RWPE2 (cell line): ENCODE measurements at regions not wholly inside any gene's neighbourhood (a gene's known extent, or its start where the extent isn't known, plus 50 kb on each side); places are given as distances from the start of the nearest gene placed in this dataset.

Experiments used
- ATAC-seq: fragments of 200-7000 bp; cut with Tn5 transposase; 3 replicates; pipeline ENCODE4 v1.9.1; 2021; ENCODE audit warnings: low read depth
- DNase-seq: peaks from one replicate; pipeline ENCODE4 v3.0.0-alpha.2; 2020; ENCODE audit warnings: low spot score
- H3K27ac ChIP-seq: fragments of 450-650 bp; 2 replicates; pipeline ENCODE4 v1.5.1; 2017; ENCODE audit warnings: mild to moderate bottlenecking; ENCODE audit not compliant: poor library complexity, severe bottlenecking
- H3K27me3 ChIP-seq: fragments of 250-450 bp; sonication (Bioruptor Pico); 2 replicates; pipeline ENCODE4 v1.5.1; 2021; ENCODE audit warnings: mild to moderate bottlenecking, moderate library complexity; ENCODE audit not compliant: insufficient read depth, poor library complexity, severe bottlenecking
- H3K36me3 ChIP-seq: fragments of 250-450 bp; sonication (Bioruptor Pico); 2 replicates; pipeline ENCODE4 v1.5.1; 2020; ENCODE audit warnings: low read depth, mild to moderate bottlenecking, moderate library complexity
- H3K4me1 ChIP-seq: fragments of 250-450 bp; sonication (Bioruptor Pico); 2 replicates; pipeline ENCODE4 v1.5.1; 2021; ENCODE audit warnings: mild to moderate bottlenecking, moderate library complexity; ENCODE audit not compliant: insufficient read depth, poor library complexity, severe bottlenecking
- H3K4me3 ChIP-seq: fragments of 250-450 bp; sonication (Bioruptor Pico); 2 replicates; pipeline ENCODE4 v1.5.1; 2021; ENCODE audit warnings: mild to moderate bottlenecking, moderate library complexity; ENCODE audit not compliant: severe bottlenecking
- H3K9me3 ChIP-seq: fragments of 250-450 bp; sonication (Bioruptor Pico); 2 replicates; pipeline ENCODE4 v1.5.1; 2021; ENCODE audit warnings: mild to moderate bottlenecking, moderate library complexity; ENCODE audit not compliant: severe bottlenecking
- CTCF ChIP-seq: fragments of 450-650 bp; IDR thresholded peaks from one replicate; pipeline ENCODE4 v1.5.1; 2017; ENCODE audit warnings: mild to moderate bottlenecking, moderate library complexity; ENCODE audit not compliant: poor library complexity, severe bottlenecking

GRCh38 chr12:33639975-33640374 lies 200.4 kb upstream of the SYT10 start:
- Histone ChIP-seq H3K36me3 (no peaks in the 10 kb centered on the region), H3K4me3 (no peak overlapping the region), H3K4me1 (no peaks in the 10 kb centered on the region), H3K27me3 (peaks cover 2% of the 10 kb centered on the region), H3K27ac (no peak overlapping the region), H3K9me3 (no peaks in the 10 kb centered on the region)
- TF ChIP-seq CTCF: no peak
- no peak for ATAC-seq
- DNase-seq: no peak

- Histone ChIP-seq H3K27ac (no peak overlapping the region), H3K4me1 (no peaks in the 10 kb centered on the region), H3K36me3 (no peaks in the 10 kb centered on the region), H3K27me3 (peaks cover 1% of the 10 kb centered on the region), H3K9me3 (no peaks in the 10 kb centered on the region), H3K4me3 (no peak overlapping the region)
- DNase-seq (no peak), ATAC-seq (no peak)
- no peak for TF ChIP-seq CTCF
These were observed 210.4 kb upstream of the SYT10 start for GRCh38 chr12:33649992-33650391.

- no peak for DNase-seq
These were observed 211.2 kb upstream of the SYT10 start for GRCh38 chr12:33650832-33651231.

GRCh38 chr12:33653362-33653761 lies 213.7 kb upstream of the SYT10 start:
- ATAC-seq (no peak), DNase-seq (no peak)
- Histone ChIP-seq H3K36me3 (no peaks in the 10 kb centered on the region), H3K27ac (no peak overlapping the region), H3K4me1 (no peaks in the 10 kb centered on the region), H3K27me3 (no peaks in the 10 kb centered on the region), H3K4me3 (no peak overlapping the region), H3K9me3 (no peaks in the 10 kb centered on the region)
- TF ChIP-seq CTCF: no peak

More at GRCh38 chr12:33650832-33651231, 211.2 kb upstream of the SYT10 start:
- no peaks in the 10 kb centered on the region for H3K36me3 ChIP-seq
- TF ChIP-seq CTCF: no peak
- H3K4me1 ChIP-seq: no peaks in the 10 kb centered on the region
- H3K4me3 ChIP-seq: no peak overlapping the region
- H3K27ac ChIP-seq: no peak overlapping the region
- ATAC-seq: no peak
- H3K9me3 ChIP-seq: no peaks in the 10 kb centered on the region
- H3K27me3 ChIP-seq: no peaks in the 10 kb centered on the region

- no peak for ATAC-seq
These were observed 214.7 kb upstream of the SYT10 start for GRCh38 chr12:33654313-33654712.

More at GRCh38 chr12:33654313-33654712, 214.7 kb upstream of the SYT10 start:
- DNase-seq: no peak
- Histone ChIP-seq H3K4me3 (no peak overlapping the region), H3K9me3 (no peaks in the 10 kb centered on the region), H3K27ac (no peak overlapping the region), H3K4me1 (no peaks in the 10 kb centered on the region), H3K27me3 (no peaks in the 10 kb centered on the region), H3K36me3 (no peaks in the 10 kb centered on the region)
- no peak for TF ChIP-seq CTCF
